CD4-positive, alpha-beta memory T cell (primary cell): ENCODE measurements at regions not wholly inside any gene's neighbourhood (a gene's known extent, or its start where the extent isn't known, plus 50 kb on each side); places are given as distances from the start of the nearest gene placed in this dataset.

Source experiments
- CTCF ChIA-PET: fragments of 350-600 bp; sonication (Branson Sonifier 250); formaldehyde crosslinking; loops from one replicate; lab custom pipeline; 2021; ENCODE audit warnings: inconsistent platforms; ENCODE audit not compliant: partially characterized antibody; lab: Charles Lee
- POLR2A ChIA-PET: fragments of 350-600 bp; sonication (Branson Sonifier 250); formaldehyde crosslinking; loops from one replicate; lab custom pipeline; 2021; ENCODE audit not compliant: partially characterized antibody; lab: Charles Lee
- DNase-seq, 5 donors: peaks; one replicate each; pipeline versions ENCODE4 v3.0.0 to v3.0.0-alpha.2; 2020 to 2022; ENCODE audit warnings: mixed read lengths in 1 of 5
- H3K27ac ChIP-seq: one replicate; pipeline ENCODE4 v1.7.0; 2013; ENCODE audit warnings: low read depth, low read length
- H3K27me3 ChIP-seq: 2 replicates; pipeline ENCODE4 v1.7.0; 2013; ENCODE audit warnings: mild to moderate bottlenecking, low read length, moderate library complexity; ENCODE audit not compliant: insufficient read depth
- H3K36me3 ChIP-seq: 2 replicates; pipeline ENCODE4 v1.7.0; 2013; ENCODE audit warnings: mild to moderate bottlenecking, low read length, moderate library complexity; ENCODE audit not compliant: insufficient read depth
- H3K4me1 ChIP-seq: 2 replicates; pipeline ENCODE4 v1.7.0; 2013; ENCODE audit warnings: mild to moderate bottlenecking, low read length, moderate library complexity; ENCODE audit not compliant: insufficient read depth
- H3K4me3 ChIP-seq, 2 donors: one replicate each; pipeline ENCODE4 v1.7.0; 2013; ENCODE audit warnings: low read length in 2 of 2, mild to moderate bottlenecking in 1 of 2
- H3K9me3 ChIP-seq, 2 donors: one replicate each; pipeline ENCODE4 v1.7.0; 2013; ENCODE audit warnings: low read length in 2 of 2, control low read depth in 1 of 2; ENCODE audit not compliant: control insufficient read depth in 1 of 2
- H3K27ac Mint-ChIP-seq, 7 donors: one replicate each; pipeline ENCODE4 v1.8.0; 2020 to 2021; ENCODE audit warnings: mixed read lengths in 7 of 7, mild to moderate bottlenecking in 6 of 7, inconsistent platforms in 3 of 7, moderate library complexity in 3 of 7
- H3K27me3 Mint-ChIP-seq, 2 donors: one replicate each; pipeline ENCODE4 v1.8.0; 2020 to 2021; ENCODE audit warnings: mixed read lengths in 2 of 2
- H3K36me3 Mint-ChIP-seq, 2 donors: one replicate each; pipeline ENCODE4 v1.8.0; 2020 to 2021; ENCODE audit warnings: mixed read lengths in 2 of 2, inconsistent platforms in 1 of 2, mild to moderate bottlenecking in 1 of 2
- H3K4me1 Mint-ChIP-seq, 4 donors: one replicate each; pipeline ENCODE4 v1.8.0; 2020 to 2021; ENCODE audit warnings: mixed read lengths in 4 of 4, mild to moderate bottlenecking in 1 of 4
- H3K4me3 Mint-ChIP-seq, 8 donors: one replicate each; pipeline ENCODE4 v1.8.0; 2020 to 2021; ENCODE audit warnings: mixed read lengths in 8 of 8, mild to moderate bottlenecking in 7 of 8, moderate library complexity in 6 of 8, inconsistent platforms in 3 of 8
- H3K9me3 Mint-ChIP-seq, 8 donors: one replicate each; pipeline ENCODE4 v1.8.0; 2020 to 2021; ENCODE audit warnings: mixed read lengths in 8 of 8, mild to moderate bottlenecking in 5 of 8, inconsistent platforms in 3 of 8, moderate library complexity in 1 of 8
- intact Hi-C: fragments of 100-400 bp; cut with micrococcal nuclease; formaldehyde crosslinking; loops from one replicate; pipeline ENCODE4 v1.15.1; 2023

GRCh38 chr9:25570802-25571201 lies 107.4 kb downstream of the TUSC1 start:
- Mint-ChIP-seq H3K27me3 (no peaks in the 10 kb centered on the region), H3K27ac (no peak overlapping the region), H3K9me3 (peaks cover 0 to 16% (median 7%) of the 10 kb centered on the region in 8 donors), H3K4me1 (no peaks in the 10 kb centered on the region), H3K36me3 (no peaks in the 10 kb centered on the region), H3K4me3 (no peak overlapping the region)
- no peaks in the 10 kb centered on the region for H3K36me3 ChIP-seq
- POLR2A ChIA-PET = no interaction called here
- DNase-seq = no peak
- H3K27ac ChIP-seq = no peak overlapping the region
- H3K27me3 ChIP-seq = no peaks in the 10 kb centered on the region
- H3K9me3 ChIP-seq = no peaks in the 10 kb centered on the region
- intact Hi-C loops = no loop called here
- CTCF ChIA-PET = no interaction called here
- H3K4me1 ChIP-seq = no peaks in the 10 kb centered on the region
- H3K4me3 ChIP-seq = no peak overlapping the region

- no peaks in the 10 kb centered on the region for H3K9me3 ChIP-seq
- no peak overlapping the region for H3K27ac ChIP-seq
- ChIA-PET CTCF (no interaction called here), POLR2A (no interaction called here)
- no peak overlapping the region for H3K4me3 ChIP-seq
- peaks cover 3 to 39% (median 10%) of the 10 kb centered on the region in 8 donors for H3K9me3 Mint-ChIP-seq
- no peaks in the 10 kb centered on the region for H3K27me3 ChIP-seq
- no peak for DNase-seq
- no peaks in the 10 kb centered on the region for H3K36me3 ChIP-seq
- H3K27ac Mint-ChIP-seq = no peak overlapping the region
- no peaks in the 10 kb centered on the region for H3K4me1 ChIP-seq
- H3K36me3 Mint-ChIP-seq = no peaks in the 10 kb centered on the region
- no peak overlapping the region for H3K4me3 Mint-ChIP-seq
- H3K4me1 Mint-ChIP-seq = no peaks in the 10 kb centered on the region
- intact Hi-C loops = no loop called here
- H3K27me3 Mint-ChIP-seq = no peaks in the 10 kb centered on the region
Measured at GRCh38 chr9:25562101-25562500, 116.1 kb downstream of the TUSC1 start.

DNA sequence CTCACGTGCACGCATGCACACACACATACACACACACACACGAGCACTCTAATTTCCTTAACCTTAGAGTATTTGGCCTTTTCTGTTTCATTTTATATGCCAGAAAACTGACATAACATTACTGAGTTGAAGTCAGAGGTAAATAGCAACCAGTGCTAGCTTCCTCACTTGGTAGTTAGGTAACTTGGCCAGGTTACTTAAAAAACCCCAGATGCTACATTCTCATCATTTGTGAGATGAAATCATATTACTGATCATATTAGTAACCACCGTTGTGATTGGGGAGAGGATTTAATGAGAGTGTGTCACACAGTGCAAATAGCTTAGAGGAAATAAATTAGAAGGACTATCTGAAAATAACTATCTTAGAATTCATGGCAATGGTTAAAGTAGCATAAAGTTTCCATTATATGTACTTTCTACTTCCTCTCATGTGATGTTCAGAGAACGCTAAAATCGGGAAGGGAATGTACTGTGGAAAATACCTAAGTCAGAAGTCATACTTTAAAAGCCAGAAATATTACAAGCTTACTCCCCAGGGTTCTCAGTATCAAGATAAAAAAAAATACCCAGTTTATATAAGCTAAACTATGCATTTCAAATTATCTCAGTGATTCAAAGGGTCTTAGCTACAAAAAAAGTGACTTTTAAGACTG lies 120.5 kb downstream of the TUSC1 start:
- Mint-ChIP-seq H3K4me3 (no peak overlapping the region), H3K9me3 (peaks cover 0 to 27% (median 8%) of the 10 kb centered on the region in 8 donors), H3K36me3 (no peaks in the 10 kb centered on the region), H3K27me3 (no peaks in the 10 kb centered on the region), H3K4me1 (no peaks in the 10 kb centered on the region), H3K27ac (no peak overlapping the region)
- Histone ChIP-seq H3K4me3 (no peak overlapping the region), H3K4me1 (no peaks in the 10 kb centered on the region), H3K27ac (no peak overlapping the region), H3K27me3 (no peaks in the 10 kb centered on the region), H3K36me3 (no peaks in the 10 kb centered on the region), H3K9me3 (no peaks in the 10 kb centered on the region)
- no peak for DNase-seq
- intact Hi-C loops = loop anchor here (10.0 kb wide), 1 partner anchor 57 kb away; no protein-coding TSS in a partner anchor
- ChIA-PET CTCF (no interaction called here), POLR2A (no interaction called here)

DNA sequence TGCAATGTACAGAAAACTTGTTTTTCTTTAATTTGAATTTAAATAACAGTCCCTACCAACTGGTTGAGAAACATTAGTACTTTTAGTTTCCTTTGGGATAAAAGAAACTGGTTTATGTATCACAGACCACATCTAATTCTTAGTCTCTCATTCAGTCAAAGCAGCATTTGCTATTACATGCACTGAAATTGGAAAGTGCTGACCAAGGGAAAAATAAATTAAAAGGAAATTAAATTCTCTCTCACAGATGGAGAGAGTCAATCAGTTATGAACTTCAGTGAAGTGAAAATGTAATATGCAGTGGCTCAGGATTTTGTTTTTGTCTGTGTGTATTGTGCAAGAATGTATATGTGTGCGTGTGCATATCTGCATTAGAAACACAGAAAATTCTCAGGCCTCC lies 121.7 kb downstream of the TUSC1 start:
- Mint-ChIP-seq H3K27me3 (no peaks in the 10 kb centered on the region), H3K4me3 (no peak overlapping the region), H3K27ac (no peak overlapping the region), H3K4me1 (no peaks in the 10 kb centered on the region), H3K9me3 (peaks cover 0 to 26% (median 6%) of the 10 kb centered on the region in 8 donors), H3K36me3 (no peaks in the 10 kb centered on the region)
- DNase-seq = no peak
- ChIA-PET POLR2A (no interaction called here), CTCF (no interaction called here)
- no peaks in the 10 kb centered on the region for H3K4me1 ChIP-seq
- intact Hi-C loops = loop anchor here (10.0 kb wide), 1 partner anchor 58 kb away; no protein-coding TSS in a partner anchor
- H3K4me3 ChIP-seq = no peak overlapping the region
- no peaks in the 10 kb centered on the region for H3K9me3 ChIP-seq
- H3K27ac ChIP-seq = no peak overlapping the region
- no peaks in the 10 kb centered on the region for H3K36me3 ChIP-seq
- H3K27me3 ChIP-seq = no peaks in the 10 kb centered on the region

GRCh38 chr9:25548847-25549246 lies 129.4 kb downstream of the TUSC1 start:
- Mint-ChIP-seq H3K27ac (no peak overlapping the region), H3K27me3 (no peaks in the 10 kb centered on the region), H3K9me3 (peaks cover 0 to 33% (median 15%) of the 10 kb centered on the region in 8 donors)

GRCh38 chr9:25543806-25544205 lies 134.4 kb downstream of the TUSC1 start:
- Histone ChIP-seq H3K4me3 (no peak overlapping the region), H3K27me3 (no peaks in the 10 kb centered on the region), H3K4me1 (no peaks in the 10 kb centered on the region), H3K36me3 (no peaks in the 10 kb centered on the region), H3K27ac (no peak overlapping the region), H3K9me3 (no peaks in the 10 kb centered on the region)
- no peaks in the 10 kb centered on the region for H3K36me3 Mint-ChIP-seq
- ChIA-PET POLR2A (no interaction called here), CTCF (no interaction called here)
- no peak for DNase-seq
- H3K9me3 Mint-ChIP-seq = peaks cover 0 to 24% (median 8%) of the 10 kb centered on the region in 8 donors
- intact Hi-C loops = no loop called here
- H3K27ac Mint-ChIP-seq = no peak overlapping the region
- H3K4me1 Mint-ChIP-seq = no peaks in the 10 kb centered on the region
- no peaks in the 10 kb centered on the region for H3K27me3 Mint-ChIP-seq
- no peak overlapping the region for H3K4me3 Mint-ChIP-seq

More at GRCh38 chr9:25548847-25549246, 129.4 kb downstream of the TUSC1 start:
- H3K4me1 ChIP-seq = no peaks in the 10 kb centered on the region
- Mint-ChIP-seq H3K4me3 (no peak overlapping the region), H3K36me3 (no peaks in the 10 kb centered on the region), H3K4me1 (no peaks in the 10 kb centered on the region)
- H3K36me3 ChIP-seq = no peaks in the 10 kb centered on the region
- H3K27me3 ChIP-seq = no peaks in the 10 kb centered on the region
- intact Hi-C loops = no loop called here
- CTCF ChIA-PET = no interaction called here
- no peak overlapping the region for H3K27ac ChIP-seq
- no peaks in the 10 kb centered on the region for H3K9me3 ChIP-seq
- POLR2A ChIA-PET = no interaction called here
- H3K4me3 ChIP-seq = no peak overlapping the region
- DNase-seq = no peak

GRCh38 chr9:25542319-25542718 lies 135.9 kb downstream of the TUSC1 start:
- CTCF ChIA-PET = no interaction called here
- Mint-ChIP-seq H3K36me3 (no peaks in the 10 kb centered on the region), H3K27me3 (no peaks in the 10 kb centered on the region)

More at GRCh38 chr9:25542319-25542718, 135.9 kb downstream of the TUSC1 start:
- H3K36me3 ChIP-seq = no peaks in the 10 kb centered on the region
- no peak for DNase-seq
- POLR2A ChIA-PET = no interaction called here
- no peaks in the 10 kb centered on the region for H3K4me1 Mint-ChIP-seq
- H3K4me3 ChIP-seq = no peak overlapping the region
- intact Hi-C loops = no loop called here
- no peaks in the 10 kb centered on the region for H3K27me3 ChIP-seq
- no peak overlapping the region for H3K27ac Mint-ChIP-seq
- H3K9me3 Mint-ChIP-seq = peaks cover 0 to 22% (median 8%) of the 10 kb centered on the region in 8 donors
- H3K9me3 ChIP-seq = no peaks in the 10 kb centered on the region
- H3K27ac ChIP-seq = no peak overlapping the region
- no peak overlapping the region for H3K4me3 Mint-ChIP-seq
- H3K4me1 ChIP-seq = no peaks in the 10 kb centered on the region
